Colonic mucosa (tissue), 4 donors: ENCODE measurements at regions not wholly inside any gene's neighbourhood (a gene's known extent, or its start where the extent isn't known, plus 50 kb on each side); places are given as distances from the start of the nearest gene placed in this dataset.

Experiments used
- DNase-seq: peaks from one replicate; pipeline ENCODE4 v3.0.0-alpha.2; 2020
- H3K27ac ChIP-seq: fragments of 200-600 bp; one replicate; pipeline ENCODE4 v1.8.0; 2021
- H3K27me3 ChIP-seq: fragments of 200-600 bp; one replicate; pipeline ENCODE4 v1.8.0; 2021
- H3K36me3 ChIP-seq: fragments of 200-600 bp; one replicate; pipeline ENCODE4 v1.8.0; 2021
- H3K4me1 ChIP-seq: fragments of 200-600 bp; one replicate; pipeline ENCODE4 v1.8.0; 2021; ENCODE audit warnings: mild to moderate bottlenecking
- H3K4me3 ChIP-seq: fragments of 200-600 bp; one replicate; pipeline ENCODE4 v1.8.0; 2021
- H3K9ac ChIP-seq, 2 donors: one replicate each; pipeline ENCODE4 v1.7.0; 2013; ENCODE audit warnings: control low read depth in 2 of 2, low read depth in 2 of 2, low read length in 2 of 2
- H3K9me3 ChIP-seq: fragments of 200-600 bp; one replicate; pipeline ENCODE4 v1.8.0; 2021
- intact Hi-C: fragments of 100-400 bp; cut with DNase I; formaldehyde crosslinking; loops from one replicate; pipeline ENCODE4 v1.14.1; 2022
- TF ChIP-seq, protein P1 (sequence below): fragments of 200-600 bp; IDR thresholded peaks from one replicate; pipeline ENCODE4 v1.8.0; 2022; ENCODE audit warnings: antibody characterized with exemption, mild to moderate bottlenecking
- donor health status: healthy.
- donor health status: DM: no; HTN: no; CAD: no.
- donor health status: DM: no; HTN: no; CAD: no.

DNA sequence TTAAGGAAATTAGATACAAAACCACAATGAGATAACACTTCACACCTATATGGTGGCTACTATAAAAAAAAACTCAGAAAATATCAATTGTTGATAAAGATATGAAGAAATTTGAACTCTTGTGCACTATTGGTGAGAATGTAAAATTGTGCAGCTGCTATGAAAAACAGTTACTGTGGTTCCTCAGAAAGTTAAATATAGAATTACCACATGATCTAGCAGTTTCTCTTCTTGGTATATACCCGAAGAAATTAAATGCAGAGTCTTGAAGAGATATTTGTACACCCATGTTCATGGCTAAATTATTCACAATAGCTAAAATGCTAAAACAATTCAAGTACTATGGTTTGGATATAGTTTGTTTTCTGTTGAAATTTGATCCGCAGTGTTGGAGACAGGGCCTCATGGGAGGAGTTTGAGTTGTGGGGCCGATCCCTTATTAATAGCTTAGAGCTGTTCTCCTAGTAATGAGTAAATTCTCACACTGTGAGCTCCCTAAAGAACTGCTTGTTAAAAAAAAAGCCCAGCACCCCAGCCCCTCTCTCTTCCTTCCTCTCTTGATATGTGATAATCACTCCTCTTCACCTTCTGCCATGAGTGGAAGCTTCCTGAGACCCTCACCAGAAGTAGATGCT lies 1412.1 kb downstream of the PLA2G4A start:
- Histone ChIP-seq H3K36me3 (no peaks in the 10 kb centered on the region), H3K9ac (no peak overlapping the region), H3K4me3 (no peak overlapping the region), H3K4me1 (no peaks in the 10 kb centered on the region), H3K9me3 (no peaks in the 10 kb centered on the region), H3K27ac (no peak overlapping the region), H3K27me3 (no peaks in the 10 kb centered on the region)
- intact Hi-C loops, result no loop called here
- DNase-seq, result no peak
- TF ChIP-seq, protein P1, sequence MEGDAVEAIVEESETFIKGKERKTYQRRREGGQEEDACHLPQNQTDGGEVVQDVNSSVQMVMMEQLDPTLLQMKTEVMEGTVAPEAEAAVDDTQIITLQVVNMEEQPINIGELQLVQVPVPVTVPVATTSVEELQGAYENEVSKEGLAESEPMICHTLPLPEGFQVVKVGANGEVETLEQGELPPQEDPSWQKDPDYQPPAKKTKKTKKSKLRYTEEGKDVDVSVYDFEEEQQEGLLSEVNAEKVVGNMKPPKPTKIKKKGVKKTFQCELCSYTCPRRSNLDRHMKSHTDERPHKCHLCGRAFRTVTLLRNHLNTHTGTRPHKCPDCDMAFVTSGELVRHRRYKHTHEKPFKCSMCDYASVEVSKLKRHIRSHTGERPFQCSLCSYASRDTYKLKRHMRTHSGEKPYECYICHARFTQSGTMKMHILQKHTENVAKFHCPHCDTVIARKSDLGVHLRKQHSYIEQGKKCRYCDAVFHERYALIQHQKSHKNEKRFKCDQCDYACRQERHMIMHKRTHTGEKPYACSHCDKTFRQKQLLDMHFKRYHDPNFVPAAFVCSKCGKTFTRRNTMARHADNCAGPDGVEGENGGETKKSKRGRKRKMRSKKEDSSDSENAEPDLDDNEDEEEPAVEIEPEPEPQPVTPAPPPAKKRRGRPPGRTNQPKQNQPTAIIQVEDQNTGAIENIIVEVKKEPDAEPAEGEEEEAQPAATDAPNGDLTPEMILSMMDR, result no peak

DNA sequence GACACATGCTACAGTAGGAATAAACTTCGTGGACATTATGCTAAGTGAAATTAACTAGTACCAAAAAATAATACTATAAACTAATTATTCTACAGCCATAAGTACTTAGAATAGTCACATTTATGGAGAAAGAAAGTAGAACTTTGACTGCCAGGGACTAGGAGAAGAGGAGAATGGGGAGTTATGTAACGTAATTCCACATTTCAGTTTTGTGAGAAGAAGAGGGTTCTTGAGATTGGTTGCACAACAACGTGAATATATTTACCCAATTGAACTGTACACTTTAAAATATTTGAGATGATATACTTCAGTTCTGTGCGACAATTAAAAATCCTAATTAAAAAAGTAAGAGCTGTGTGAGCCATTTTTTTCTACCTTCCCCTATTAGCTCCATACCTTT lies 1412.9 kb downstream of the PLA2G4A start:
- Histone ChIP-seq H3K9me3 (no peaks in the 10 kb centered on the region), H3K27ac (no peak overlapping the region), H3K4me1 (no peaks in the 10 kb centered on the region), H3K4me3 (no peak overlapping the region), H3K27me3 (no peaks in the 10 kb centered on the region), H3K36me3 (no peaks in the 10 kb centered on the region), H3K9ac (no peak overlapping the region)
- TF ChIP-seq, protein P1, result no peak
- DNase-seq, result no peak
- intact Hi-C loops, result no loop called here

DNA sequence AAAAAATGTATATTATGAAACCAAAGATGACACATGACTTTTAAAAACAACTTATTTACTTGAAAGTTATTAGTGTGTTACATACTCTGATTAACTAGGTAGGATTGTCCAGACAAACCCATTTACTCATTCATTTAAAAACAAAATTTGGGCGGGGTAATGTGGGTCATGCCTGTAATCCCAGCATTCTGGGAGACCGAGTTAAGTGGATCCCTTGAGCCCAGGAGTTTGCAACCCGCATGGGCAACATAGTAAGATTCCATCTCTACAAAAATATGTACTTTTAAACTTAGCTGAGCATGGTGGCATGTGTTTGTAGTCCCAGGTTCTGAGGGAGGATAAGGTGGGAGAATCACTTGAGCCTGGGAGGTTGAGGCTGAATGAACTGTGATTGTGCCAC lies 1414.7 kb downstream of the PLA2G4A start:
- H3K9ac ChIP-seq, result no peak overlapping the region
- DNase-seq, result no peak
- no peak overlapping the region for H3K27ac ChIP-seq
- H3K27me3 ChIP-seq, result no peaks in the 10 kb centered on the region
- H3K9me3 ChIP-seq, result no peaks in the 10 kb centered on the region
- H3K4me3 ChIP-seq, result no peak overlapping the region
- H3K4me1 ChIP-seq, result no peaks in the 10 kb centered on the region
- H3K36me3 ChIP-seq, result no peaks in the 10 kb centered on the region
- intact Hi-C loops, result no loop called here
- TF ChIP-seq, protein P1, result no peak

DNA sequence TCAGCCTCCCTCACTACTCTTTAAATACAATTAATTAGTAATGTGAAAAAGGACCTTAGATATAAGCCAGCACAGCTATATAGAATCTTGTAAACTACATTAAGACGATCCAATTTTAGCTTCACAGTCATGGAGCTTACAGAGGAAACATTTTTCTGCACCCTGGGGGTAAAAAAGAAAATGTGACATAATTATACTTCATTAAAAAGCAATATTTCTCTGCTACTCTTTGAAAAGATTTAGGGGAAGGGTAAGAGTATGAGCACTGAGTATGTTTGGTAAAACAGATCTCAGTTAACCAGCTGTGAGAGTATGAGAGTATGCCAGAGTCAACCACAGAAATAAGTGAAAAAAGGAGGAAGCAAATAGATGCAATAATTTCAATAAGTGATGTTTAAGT lies 1415.9 kb downstream of the PLA2G4A start:
- no peaks in the 10 kb centered on the region for H3K4me1 ChIP-seq
- H3K27ac ChIP-seq, result no peak overlapping the region
- H3K36me3 ChIP-seq, result no peaks in the 10 kb centered on the region
- TF ChIP-seq, protein P1, result no peak
- H3K4me3 ChIP-seq, result no peak overlapping the region
- no peaks in the 10 kb centered on the region for H3K9me3 ChIP-seq
- no peaks in the 10 kb centered on the region for H3K27me3 ChIP-seq
- intact Hi-C loops, result no loop called here
- no peak for DNase-seq
- no peak overlapping the region for H3K9ac ChIP-seq

DNA sequence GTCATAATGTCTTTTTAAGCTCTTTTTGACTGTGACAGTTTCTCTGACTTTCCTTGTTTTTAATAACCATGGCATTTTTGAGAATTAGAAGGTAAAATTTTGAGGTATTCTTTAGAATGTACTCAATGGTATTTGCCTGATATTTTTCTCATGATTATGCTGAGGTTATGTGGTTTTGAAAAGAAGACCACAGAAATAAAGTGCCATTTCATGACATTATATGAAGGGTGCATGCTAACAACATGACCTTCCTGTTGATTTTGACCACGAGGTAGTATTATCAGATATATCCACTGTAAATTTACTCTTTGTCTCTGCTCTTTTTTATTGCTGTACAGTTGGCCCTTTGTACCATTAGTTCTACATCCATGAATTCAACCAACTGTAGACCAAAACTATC lies 1418.5 kb downstream of the PLA2G4A start:
- H3K27me3 ChIP-seq, result no peaks in the 10 kb centered on the region
- no peaks in the 10 kb centered on the region for H3K9me3 ChIP-seq
- no peaks in the 10 kb centered on the region for H3K36me3 ChIP-seq
- no peak for DNase-seq
- H3K9ac ChIP-seq, result no peak overlapping the region
- TF ChIP-seq, protein P1, result no peak
- H3K27ac ChIP-seq, result no peak overlapping the region
- H3K4me1 ChIP-seq, result no peaks in the 10 kb centered on the region
- intact Hi-C loops, result no loop called here
- H3K4me3 ChIP-seq, result no peak overlapping the region
